ENCODE measurements at regions not wholly inside any gene's neighbourhood (a gene's known extent, or its start where the extent isn't known, plus 50 kb on each side); places are given as distances from the start of the nearest gene placed in this dataset.

DNA sequence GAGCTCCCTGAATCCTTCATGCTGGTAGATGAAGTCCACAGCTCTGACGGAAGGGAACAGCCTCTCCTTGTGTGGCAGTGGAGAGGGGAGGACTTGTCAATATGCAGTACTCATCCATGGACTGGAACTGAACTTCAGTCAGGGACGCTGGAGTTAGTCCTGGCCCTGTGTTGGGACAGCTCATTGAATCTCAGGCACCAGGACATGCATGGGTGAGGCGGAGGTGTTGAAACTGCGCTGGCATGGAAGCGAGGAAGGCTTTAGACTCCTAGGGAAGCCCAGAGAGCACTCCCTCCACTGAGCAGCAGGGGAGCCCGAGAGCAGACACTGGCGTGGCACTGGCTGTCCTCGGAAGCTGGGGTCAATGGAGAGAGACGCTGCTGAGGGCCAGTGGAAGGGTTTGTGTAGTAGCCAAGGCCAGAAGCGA is 161.3 kb upstream of the GGTLC1 start:
- H3K4me3 ChIP-seq = no peak overlapping the region
- no peak for DNase-seq
- peaks cover 0 to 2% (median 0%) of the 10 kb centered on the region in 4 donors for H3K9me3 ChIP-seq
- WGBS, 2 donors = 41 to 61% methylated on average over 10 of the region's 10 CpGs
- no peaks in the 10 kb centered on the region for H3K4me1 ChIP-seq
- no peak overlapping the region for H3K27ac ChIP-seq
- peaks cover 0 to 2% (median 0%) of the 10 kb centered on the region in 3 donors for H3K27me3 ChIP-seq
- intact Hi-C loops (cut with DNase I) = no loop called here
- TF ChIP-seq POLR2A (IDR thresholded peaks at IDR 0.05) (no peak), CTCF (IDR thresholded peaks at IDR 0.05) (no peak), POLR2AphosphoS5 (IDR thresholded peaks at IDR 0.05) (no peak), EP300 (IDR thresholded peaks at IDR 0.05) (no peak)
- no peaks in the 10 kb centered on the region for H3K36me3 ChIP-seq

DNA sequence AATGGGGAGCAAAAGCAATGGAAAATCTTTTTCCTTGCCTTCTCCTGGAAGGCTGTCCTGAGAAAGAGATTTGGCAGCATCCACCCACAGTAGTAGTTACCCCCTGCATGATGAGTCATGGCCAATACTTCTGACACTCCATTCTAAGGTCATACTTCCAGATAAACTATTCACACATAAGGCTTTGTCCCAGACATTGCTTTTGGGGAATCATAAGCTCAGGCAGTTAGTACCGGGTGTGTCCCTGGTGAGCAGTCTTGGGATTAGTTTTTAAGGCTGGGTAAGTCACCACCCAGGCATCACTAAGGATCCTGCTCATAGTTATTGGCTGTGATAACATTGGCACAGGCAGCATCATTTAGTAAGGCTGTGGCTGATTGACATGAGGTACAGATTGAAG is 160.6 kb upstream of the GGTLC1 start:
- 85 to 95% methylated on average over 1 of the region's 1 CpG for WGBS, 2 donors
- DNase-seq = no peak
- intact Hi-C loops (cut with DNase I) = no loop called here

DNA sequence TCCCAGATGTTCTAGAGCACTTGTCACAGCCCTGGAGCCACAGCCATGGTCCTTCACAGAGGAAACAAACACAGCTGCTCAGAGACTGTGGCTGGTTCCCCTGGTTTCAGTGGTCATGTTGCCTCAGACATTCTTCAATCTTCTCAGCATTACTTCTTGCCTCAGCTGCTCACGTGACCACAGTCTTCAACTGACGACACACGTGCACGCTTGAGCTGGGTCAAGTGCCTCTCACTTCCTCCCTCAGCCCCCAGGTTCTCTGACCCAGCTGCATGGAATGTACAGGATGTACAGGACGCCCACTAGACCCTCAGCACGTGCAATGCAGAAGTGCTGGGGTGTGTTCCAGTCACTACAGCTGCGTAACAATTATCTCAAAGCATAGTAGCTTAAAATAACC is 159.8 kb upstream of the GGTLC1 start:
- H3K4me3 ChIP-seq = no peak overlapping the region
- no peaks in the 10 kb centered on the region for H3K27me3 ChIP-seq
- DNase-seq = no peak
- peaks cover 0 to 2% (median 0%) of the 10 kb centered on the region in 4 donors for H3K9me3 ChIP-seq
- no peaks in the 10 kb centered on the region for H3K36me3 ChIP-seq
- 45 to 69% methylated on average over 7 of the region's 7 CpGs for WGBS, 2 donors
- intact Hi-C loops (cut with DNase I) = no loop called here
- no peak overlapping the region for H3K27ac ChIP-seq
- no peaks in the 10 kb centered on the region for H3K4me1 ChIP-seq
- no peak for TF ChIP-seq CTCF (IDR thresholded peaks at IDR 0.05)
- no peak for TF ChIP-seq POLR2AphosphoS5 (IDR thresholded peaks at IDR 0.05)
- no peak for TF ChIP-seq EP300 (IDR thresholded peaks at IDR 0.05)
- TF ChIP-seq POLR2A (IDR thresholded peaks at IDR 0.05) = no peak

More for the DNA sequence above, 160.6 kb upstream of the GGTLC1 start:
- no peak overlapping the region for H3K4me3 ChIP-seq
- H3K9me3 ChIP-seq = peaks cover 0 to 2% (median 0%) of the 10 kb centered on the region in 4 donors
- no peak overlapping the region for H3K27ac ChIP-seq
- H3K27me3 ChIP-seq = no peaks in the 10 kb centered on the region
- H3K4me1 ChIP-seq = no peaks in the 10 kb centered on the region
- H3K36me3 ChIP-seq = no peaks in the 10 kb centered on the region
- no peak for TF ChIP-seq POLR2AphosphoS5 (IDR thresholded peaks at IDR 0.05)
- TF ChIP-seq CTCF (IDR thresholded peaks at IDR 0.05) = no peak
- TF ChIP-seq EP300 (IDR thresholded peaks at IDR 0.05) = no peak
- TF ChIP-seq POLR2A (IDR thresholded peaks at IDR 0.05) = no peak

DNA sequence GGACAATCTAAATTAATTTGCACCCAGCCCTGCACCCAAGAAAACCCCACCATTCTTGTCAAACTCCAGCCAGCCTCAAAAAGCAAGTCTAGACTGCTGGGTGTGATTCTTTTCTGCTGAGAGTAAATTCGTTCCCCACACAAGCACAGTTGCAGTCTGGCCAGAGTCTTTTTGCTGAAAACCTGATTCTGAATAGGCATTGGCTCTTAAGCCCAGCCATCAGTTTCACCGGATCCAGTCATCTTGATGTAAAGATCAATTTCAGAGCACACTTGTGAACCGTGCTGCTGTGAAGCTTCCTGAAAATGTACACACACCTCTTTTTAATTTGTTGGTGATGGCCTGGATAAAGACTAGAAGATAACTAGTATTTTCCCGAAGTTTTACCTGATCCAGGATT is 159.4 kb upstream of the GGTLC1 start:
- TF ChIP-seq POLR2AphosphoS5 (IDR thresholded peaks at IDR 0.05) = no peak
- TF ChIP-seq EP300 (IDR thresholded peaks at IDR 0.05) = no peak
- no peak for TF ChIP-seq POLR2A (IDR thresholded peaks at IDR 0.05)
- TF ChIP-seq CTCF (IDR thresholded peaks at IDR 0.05) = no peak
- Histone ChIP-seq H3K4me1 (no peaks in the 10 kb centered on the region), H3K27ac (no peak overlapping the region), H3K27me3 (no peaks in the 10 kb centered on the region), H3K36me3 (no peaks in the 10 kb centered on the region), H3K9me3 (peaks cover 0 to 2% (median 0%) of the 10 kb centered on the region in 4 donors), H3K4me3 (no peak overlapping the region)
- intact Hi-C loops (cut with DNase I) = no loop called here
- 60 to 77% methylated on average over 4 of the region's 4 CpGs for WGBS, 2 donors
- no peak for DNase-seq

DNA sequence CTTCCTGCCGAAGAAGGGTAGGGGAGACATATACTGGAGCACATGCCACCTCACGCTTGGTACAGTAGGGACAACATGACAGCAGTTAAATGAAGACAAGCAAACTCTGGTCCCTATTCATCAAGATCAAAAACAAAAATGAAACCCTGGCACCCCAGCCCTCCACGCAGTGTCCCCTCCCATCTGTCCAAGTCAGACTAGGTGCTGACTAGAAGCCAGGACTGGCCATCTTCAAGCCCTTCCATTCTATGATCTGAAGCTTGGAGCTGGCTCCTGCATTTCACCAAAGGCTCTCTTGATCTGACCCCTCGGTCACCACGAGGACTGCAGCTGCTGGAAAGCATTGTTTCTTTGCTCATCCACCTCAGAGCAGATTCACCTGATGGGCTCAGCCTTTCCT is 158.9 kb upstream of the GGTLC1 start:
- intact Hi-C loops (cut with DNase I) = no loop called here
- WGBS, 2 donors = 73 to 83% methylated on average over 5 of the region's 5 CpGs

More for the DNA sequence above, 158.9 kb upstream of the GGTLC1 start:
- Histone ChIP-seq H3K9me3 (peaks cover 0 to 2% (median 0%) of the 10 kb centered on the region in 4 donors), H3K4me3 (no peak overlapping the region), H3K27ac (no peak overlapping the region), H3K4me1 (no peaks in the 10 kb centered on the region), H3K36me3 (no peaks in the 10 kb centered on the region), H3K27me3 (no peaks in the 10 kb centered on the region)
- DNase-seq = no peak
- no peak for TF ChIP-seq EP300 (IDR thresholded peaks at IDR 0.05)
- TF ChIP-seq POLR2AphosphoS5 (IDR thresholded peaks at IDR 0.05) = no peak
- no peak for TF ChIP-seq CTCF (IDR thresholded peaks at IDR 0.05)
- TF ChIP-seq POLR2A (IDR thresholded peaks at IDR 0.05) = no peak

Measured in sigmoid colon (tissue), 6 donors.